ENCODE measurements at regions not wholly inside any gene's neighbourhood (a gene's known extent, or its start where the extent isn't known, plus 50 kb on each side); places are given as distances from the start of the nearest gene placed in this dataset.

DNA sequence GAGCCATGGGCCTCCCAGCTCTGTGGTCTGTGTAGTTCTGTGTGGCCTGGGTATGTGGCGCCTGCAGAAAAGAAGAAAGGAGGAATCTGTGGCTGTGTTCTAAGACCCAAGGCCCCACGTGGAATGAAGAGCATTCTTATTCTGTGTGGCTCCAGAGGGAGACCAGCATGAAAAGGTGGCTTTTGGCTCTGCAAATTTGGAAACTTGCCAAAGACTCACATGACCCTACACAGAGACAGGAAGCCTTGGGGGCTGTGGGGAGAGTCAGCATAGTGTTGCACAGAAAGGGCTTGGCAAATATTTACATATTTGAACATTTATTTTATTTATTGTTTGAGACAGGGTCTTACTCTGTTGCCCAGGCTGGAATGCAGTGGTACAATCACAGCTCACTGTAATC, 193.3 kb downstream of the TMEM38B start:
- no peak overlapping the region for H2AFZ ChIP-seq (ENCODE audit: low read length)
- TF ChIP-seq EZH2phosphoT487 (IDR thresholded peaks at IDR 0.05; ENCODE audit: borderline replicate concordance, low read depth, low read length) = no peak
- TF ChIP-seq, protein P1, sequence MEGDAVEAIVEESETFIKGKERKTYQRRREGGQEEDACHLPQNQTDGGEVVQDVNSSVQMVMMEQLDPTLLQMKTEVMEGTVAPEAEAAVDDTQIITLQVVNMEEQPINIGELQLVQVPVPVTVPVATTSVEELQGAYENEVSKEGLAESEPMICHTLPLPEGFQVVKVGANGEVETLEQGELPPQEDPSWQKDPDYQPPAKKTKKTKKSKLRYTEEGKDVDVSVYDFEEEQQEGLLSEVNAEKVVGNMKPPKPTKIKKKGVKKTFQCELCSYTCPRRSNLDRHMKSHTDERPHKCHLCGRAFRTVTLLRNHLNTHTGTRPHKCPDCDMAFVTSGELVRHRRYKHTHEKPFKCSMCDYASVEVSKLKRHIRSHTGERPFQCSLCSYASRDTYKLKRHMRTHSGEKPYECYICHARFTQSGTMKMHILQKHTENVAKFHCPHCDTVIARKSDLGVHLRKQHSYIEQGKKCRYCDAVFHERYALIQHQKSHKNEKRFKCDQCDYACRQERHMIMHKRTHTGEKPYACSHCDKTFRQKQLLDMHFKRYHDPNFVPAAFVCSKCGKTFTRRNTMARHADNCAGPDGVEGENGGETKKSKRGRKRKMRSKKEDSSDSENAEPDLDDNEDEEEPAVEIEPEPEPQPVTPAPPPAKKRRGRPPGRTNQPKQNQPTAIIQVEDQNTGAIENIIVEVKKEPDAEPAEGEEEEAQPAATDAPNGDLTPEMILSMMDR (conservative IDR thresholded peaks at IDR 0.05; ENCODE audit: low read length) = no peak
- no peak for DNase-seq (ENCODE audit: low spot score)
- no peak overlapping the region for H3K4me2 ChIP-seq (ENCODE audit: low read length)
- intact Hi-C loops (cut with micrococcal nuclease; ENCODE audit: unreplicated experiment) = no loop called here
- H3K36me3 ChIP-seq (ENCODE audit: insufficient read depth, low read length) = no peaks in the 10 kb centered on the region
- no peaks in the 10 kb centered on the region for H4K20me1 ChIP-seq (ENCODE audit: insufficient read depth, low read length)
- no peaks in the 10 kb centered on the region for H3K4me1 ChIP-seq (ENCODE audit: insufficient read depth, low read length, poor library complexity, severe bottlenecking)
- BruUV-seq (replicated peaks) = no TSS peak
- H3K79me2 ChIP-seq (ENCODE audit: insufficient read depth, low read depth, low read length) = no peaks in the 10 kb centered on the region
- no peak overlapping the region for H3K27ac ChIP-seq (ENCODE audit: low read depth, low read length, poor library complexity, severe bottlenecking)
- H3K9me3 ChIP-seq (ENCODE audit: low read length) = no peaks in the 10 kb centered on the region
- CTCF ChIA-PET (ENCODE audit: unreplicated experiment) = no interaction called here
- no peaks in the 10 kb centered on the region for H3K9me2 ChIP-seq (ENCODE audit: insufficient read depth, low read length)
- POLR2A ChIA-PET = interaction anchor here (0.9 kb wide), 1 partner anchor 9 kb away, joined by 3 read pairs; no protein-coding TSS in a partner anchor
- H3K4me3 ChIP-seq (ENCODE audit: low read depth, low read length, poor library complexity, severe bottlenecking) = no peak overlapping the region

DNA sequence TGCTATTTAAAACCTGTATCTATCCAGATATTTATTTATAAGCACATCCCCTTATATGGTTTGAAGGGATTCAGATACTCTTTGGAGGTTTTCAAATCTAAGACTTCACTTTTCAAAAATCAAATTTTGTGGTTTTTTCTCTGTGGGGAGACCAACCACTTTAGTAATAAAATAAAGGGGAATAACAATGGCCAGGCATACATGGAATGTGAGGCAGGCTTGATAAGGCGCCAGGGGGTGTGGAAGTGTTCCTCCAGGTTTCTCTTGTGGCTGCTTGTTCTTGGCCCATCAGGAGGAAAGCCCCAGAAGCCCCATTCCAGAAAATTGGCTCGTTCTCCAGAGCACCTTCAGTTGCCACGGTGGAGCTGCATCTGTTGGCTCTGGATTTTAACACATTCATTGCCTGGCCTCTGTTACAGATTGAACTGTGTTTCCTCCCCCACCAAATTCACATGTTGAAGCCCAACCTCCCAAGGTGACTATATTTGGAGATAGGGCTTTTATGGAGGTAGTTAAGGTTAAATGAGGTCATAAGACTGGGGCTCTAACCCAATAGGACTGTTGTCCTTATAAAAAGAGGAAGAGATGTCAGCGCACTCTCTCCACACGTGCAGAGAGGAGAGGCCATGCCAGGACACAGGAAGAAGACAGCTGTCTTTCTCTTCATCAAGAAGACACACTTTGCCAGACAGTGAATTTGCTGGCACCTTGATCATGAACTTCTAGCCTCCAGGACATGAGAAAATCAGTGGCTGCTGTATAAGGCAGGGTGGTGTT, 195.9 kb downstream of the TMEM38B start:
- intact Hi-C loops (cut with micrococcal nuclease; ENCODE audit: unreplicated experiment) = no loop called here
- Histone ChIP-seq H3K36me3 (ENCODE audit: insufficient read depth, low read length) (no peaks in the 10 kb centered on the region), H2AFZ (ENCODE audit: low read length) (no peak overlapping the region), H3K9me3 (ENCODE audit: low read length) (no peaks in the 10 kb centered on the region), H3K4me2 (ENCODE audit: low read length) (no peak overlapping the region), H3K4me1 (ENCODE audit: insufficient read depth, low read length, poor library complexity, severe bottlenecking) (no peaks in the 10 kb centered on the region), H3K79me2 (ENCODE audit: insufficient read depth, low read depth, low read length) (no peaks in the 10 kb centered on the region), H3K27ac (ENCODE audit: low read depth, low read length, poor library complexity, severe bottlenecking) (no peak overlapping the region), H3K4me3 (ENCODE audit: low read depth, low read length, poor library complexity, severe bottlenecking) (no peak overlapping the region), H3K9me2 (ENCODE audit: insufficient read depth, low read length) (no peaks in the 10 kb centered on the region), H4K20me1 (ENCODE audit: insufficient read depth, low read length) (no peaks in the 10 kb centered on the region)
- POLR2A ChIA-PET = no interaction called here
- no peak for TF ChIP-seq EZH2phosphoT487 (IDR thresholded peaks at IDR 0.05; ENCODE audit: borderline replicate concordance, low read depth, low read length)
- TF ChIP-seq, protein P1 (conservative IDR thresholded peaks at IDR 0.05; ENCODE audit: low read length) = no peak
- DNase-seq (ENCODE audit: low spot score) = no peak
- BruUV-seq (replicated peaks) = no TSS peak
- CTCF ChIA-PET (ENCODE audit: unreplicated experiment) = no interaction called here

DNA sequence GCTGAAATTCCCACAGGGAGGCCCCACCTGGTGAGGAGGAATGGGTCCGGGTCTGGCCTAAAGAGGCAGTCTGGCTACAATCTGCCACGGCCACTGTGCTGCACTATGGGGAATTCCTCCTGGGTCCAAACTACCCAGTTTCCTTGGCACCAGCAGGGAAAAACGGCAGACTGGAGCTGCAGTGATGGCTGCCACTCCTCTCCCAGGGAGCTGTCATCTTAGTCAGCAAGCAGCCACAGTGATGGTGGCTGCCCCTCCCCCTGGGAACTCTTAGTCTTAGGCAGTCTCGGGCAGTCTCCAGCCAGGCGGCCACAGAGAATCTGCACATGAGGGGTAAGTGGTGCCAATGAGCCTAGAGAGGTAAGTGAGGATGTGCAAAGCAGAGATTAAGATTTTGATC, 205.8 kb downstream of the TMEM38B start:
- no TSS peak for BruUV-seq (replicated peaks)
- ChIA-PET POLR2A (interaction anchor here (0.6 kb wide), 1 partner anchor 25 kb away, joined by 3 read pairs; no protein-coding TSS in a partner anchor), CTCF (ENCODE audit: unreplicated experiment) (no interaction called here)
- Histone ChIP-seq H3K27ac (ENCODE audit: low read depth, low read length, poor library complexity, severe bottlenecking) (no peak overlapping the region), H2AFZ (ENCODE audit: low read length) (no peak overlapping the region), H3K9me3 (ENCODE audit: low read length) (no peaks in the 10 kb centered on the region), H3K4me3 (ENCODE audit: low read depth, low read length, poor library complexity, severe bottlenecking) (no peak overlapping the region), H4K20me1 (ENCODE audit: insufficient read depth, low read length) (no peaks in the 10 kb centered on the region), H3K79me2 (ENCODE audit: insufficient read depth, low read depth, low read length) (no peaks in the 10 kb centered on the region), H3K9me2 (ENCODE audit: insufficient read depth, low read length) (no peaks in the 10 kb centered on the region), H3K4me1 (ENCODE audit: insufficient read depth, low read length, poor library complexity, severe bottlenecking) (no peaks in the 10 kb centered on the region), H3K4me2 (ENCODE audit: low read length) (no peak overlapping the region), H3K36me3 (ENCODE audit: insufficient read depth, low read length) (no peaks in the 10 kb centered on the region)
- DNase-seq (ENCODE audit: low spot score) = no peak
- intact Hi-C loops (cut with micrococcal nuclease; ENCODE audit: unreplicated experiment) = no loop called here
- TF ChIP-seq, protein P1 (conservative IDR thresholded peaks at IDR 0.05; ENCODE audit: low read length) = no peak
- no peak for TF ChIP-seq EZH2phosphoT487 (IDR thresholded peaks at IDR 0.05; ENCODE audit: borderline replicate concordance, low read depth, low read length)
